ENCODE measurements at regions not wholly inside any gene's neighbourhood (a gene's known extent, or its start where the extent isn't known, plus 50 kb on each side); places are given as distances from the start of the nearest gene placed in this dataset.

DNA sequence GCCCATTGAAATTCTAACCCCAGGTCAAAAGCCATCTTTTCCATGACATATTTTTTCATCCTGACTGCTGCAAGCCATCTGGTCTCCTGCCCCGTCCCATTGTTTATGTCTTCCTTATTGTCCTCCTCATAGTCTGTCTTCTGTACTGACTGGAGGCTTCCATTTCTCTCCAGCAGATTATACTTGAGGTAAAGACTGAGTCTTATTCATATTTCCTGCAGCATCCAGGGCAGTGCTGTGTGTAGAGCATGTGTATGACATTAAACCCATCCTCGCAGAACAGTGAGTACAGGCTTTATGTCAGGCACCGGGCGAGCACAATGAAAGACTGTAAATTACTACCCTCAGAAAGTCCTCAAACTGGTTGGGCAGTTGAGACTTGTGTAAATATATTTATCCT, 275.1 kb downstream of the C4orf33 start:
- TF ChIP-seq EZH2 (IDR thresholded peaks at IDR 0.05; ENCODE audit: low read length), result no peak
- TF ChIP-seq, protein P1, sequence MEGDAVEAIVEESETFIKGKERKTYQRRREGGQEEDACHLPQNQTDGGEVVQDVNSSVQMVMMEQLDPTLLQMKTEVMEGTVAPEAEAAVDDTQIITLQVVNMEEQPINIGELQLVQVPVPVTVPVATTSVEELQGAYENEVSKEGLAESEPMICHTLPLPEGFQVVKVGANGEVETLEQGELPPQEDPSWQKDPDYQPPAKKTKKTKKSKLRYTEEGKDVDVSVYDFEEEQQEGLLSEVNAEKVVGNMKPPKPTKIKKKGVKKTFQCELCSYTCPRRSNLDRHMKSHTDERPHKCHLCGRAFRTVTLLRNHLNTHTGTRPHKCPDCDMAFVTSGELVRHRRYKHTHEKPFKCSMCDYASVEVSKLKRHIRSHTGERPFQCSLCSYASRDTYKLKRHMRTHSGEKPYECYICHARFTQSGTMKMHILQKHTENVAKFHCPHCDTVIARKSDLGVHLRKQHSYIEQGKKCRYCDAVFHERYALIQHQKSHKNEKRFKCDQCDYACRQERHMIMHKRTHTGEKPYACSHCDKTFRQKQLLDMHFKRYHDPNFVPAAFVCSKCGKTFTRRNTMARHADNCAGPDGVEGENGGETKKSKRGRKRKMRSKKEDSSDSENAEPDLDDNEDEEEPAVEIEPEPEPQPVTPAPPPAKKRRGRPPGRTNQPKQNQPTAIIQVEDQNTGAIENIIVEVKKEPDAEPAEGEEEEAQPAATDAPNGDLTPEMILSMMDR (optimal IDR thresholded peaks at IDR 0.05 in 1 of 3, IDR thresholded peaks at IDR 0.05 in 1 of 3, conservative IDR thresholded peaks at IDR 0.05 in 1 of 3; ENCODE audit: extremely low read depth in 1 of 3, insufficient read depth in 2 of 3, low read length in 3 of 3), result no peak
